Stimulated activated CD8-positive, alpha-beta memory T cell treated with anti-CD3 and anti-CD28 coated beads, Interleukin-15, amount 100 ng/mL, for 4 hours (primary cell): ENCODE measurements at regions not wholly inside any gene's neighbourhood (a gene's known extent, or its start where the extent isn't known, plus 50 kb on each side); places are given as distances from the start of the nearest gene placed in this dataset.

ENCODE experiments used
- DNase-seq, 2 donors: peaks; one replicate each; pipeline ENCODE4 v3.0.0-alpha.2; 2020; ENCODE audit warnings: low read depth in 2 of 2

GRCh38 chr6:26196846-26197635, 109.8 kb downstream of the HFE start:
- DNase-seq, result peak; percentile 40 to 72

- DNase-seq, result no peak
These were observed 110.4 kb downstream of the HFE start for GRCh38 chr6:26197636-26197932.

GRCh38 chr6:26197933-26198721, 110.9 kb downstream of the HFE start:
- no peak for DNase-seq

GRCh38 chr6:26198722-26199056, 111.5 kb downstream of the HFE start:
- no peak for DNase-seq

- peak in 1 of 2 donors; percentile 31 for DNase-seq
These were observed 112.0 kb downstream of the HFE start for GRCh38 chr6:26199057-26199772.

- peak in 1 of 2 donors; percentile 14 for DNase-seq
These were observed 112.8 kb downstream of the HFE start for GRCh38 chr6:26199773-26200764.

GRCh38 chr6:26200918-26201721, 113.9 kb downstream of the HFE start:
- no peak for DNase-seq

- DNase-seq, result no peak
These were observed 115.0 kb downstream of the HFE start for GRCh38 chr6:26202201-26202611.

- DNase-seq, result no peak
These were observed 115.8 kb downstream of the HFE start for GRCh38 chr6:26202811-26203583.

- peak; percentile 63 to 76 for DNase-seq
These were observed 117.3 kb downstream of the HFE start for GRCh38 chr6:26204332-26205160.

- peak; percentile 64 to 69 for DNase-seq
These were observed 118.0 kb downstream of the HFE start for GRCh38 chr6:26205161-26205624.

GRCh38 chr6:26205625-26206574, 118.7 kb downstream of the HFE start:
- no peak for DNase-seq

- no peak for DNase-seq
These were observed 119.9 kb downstream of the HFE start for GRCh38 chr6:26206868-26207801.

GRCh38 chr6:26211963-26212362, 124.7 kb downstream of the HFE start:
- DNase-seq, result no peak

GRCh38 chr6:26213334-26214075, 126.3 kb downstream of the HFE start:
- DNase-seq, result no peak
